MCF 10A (cell line): ENCODE measurements at regions not wholly inside any gene's neighbourhood (a gene's known extent, or its start where the extent isn't known, plus 50 kb on each side); places are given as distances from the start of the nearest gene placed in this dataset.

Source experiments
- BruUV-seq: library from RNA; stranded (reverse); fragments of 400-500 nt; replicated peaks from 2 replicates; lab custom pipeline; 2021; lab: Mats Ljungman, UMichigan
- CTCF ChIA-PET: fragments of 300-600 bp; sonication (Branson Sonifier 250); formaldehyde crosslinking; extraction: SDS; loops from one replicate; lab custom pipeline; 2021; ENCODE audit warnings: antibody characterized with exemption, inconsistent platforms; lab: Yijun Ruan, JAX
- POLR2A ChIA-PET: fragments of 300-600, 350-650 bp; sonication (Branson Sonifier 250); formaldehyde crosslinking; extraction: SDS; loops from one replicate; lab custom pipeline; 2020; ENCODE audit warnings: antibody characterized with exemption, inconsistent platforms; lab: Yijun Ruan, JAX
- DNase-seq: peaks from one replicate; pipeline ENCODE4 v3.0.0-alpha.2; 2018; ENCODE audit not compliant: unreplicated experiment
- H3K27ac Mint-ChIP-seq: one replicate; pipeline ENCODE4 v1.8.0; 2022; ENCODE audit warnings: mild to moderate bottlenecking, low read depth, mixed read lengths; ENCODE audit not compliant: unreplicated experiment
- H3K27me3 Mint-ChIP-seq: one replicate; pipeline ENCODE4 v1.8.0; 2022; ENCODE audit warnings: mixed read lengths; ENCODE audit not compliant: insufficient read depth, unreplicated experiment
- H3K36me3 Mint-ChIP-seq: one replicate; pipeline ENCODE4 v1.8.0; 2022; ENCODE audit warnings: mild to moderate bottlenecking, moderate library complexity, mixed read lengths; ENCODE audit not compliant: insufficient read depth, unreplicated experiment
- H3K4me1 Mint-ChIP-seq: one replicate; pipeline ENCODE4 v1.8.0; 2022; ENCODE audit warnings: mixed read lengths; ENCODE audit not compliant: insufficient read depth, unreplicated experiment
- H3K4me3 Mint-ChIP-seq: one replicate; pipeline ENCODE4 v1.8.0; 2022; ENCODE audit warnings: mild to moderate bottlenecking, moderate library complexity, mixed read lengths; ENCODE audit not compliant: unreplicated experiment
- H3K9me3 Mint-ChIP-seq: one replicate; pipeline ENCODE4 v1.8.0; 2022; ENCODE audit warnings: mixed read lengths; ENCODE audit not compliant: unreplicated experiment
- CTCF ChIP-seq: fragments of 200-600 bp; IDR thresholded peaks from one replicate; pipeline ENCODE4 v1.8.0; 2022; ENCODE audit warnings: antibody characterized with exemption, mild to moderate bottlenecking; ENCODE audit not compliant: unreplicated experiment
- intact Hi-C: fragments of 100-400 bp; cut with micrococcal nuclease; formaldehyde crosslinking; loops from 2 replicates; pipeline ENCODE4 v1.14.1; 2022

- TF ChIP-seq CTCF = no peak
- Mint-ChIP-seq H3K36me3 (no peaks in the 10 kb centered on the region), H3K9me3 (no peaks in the 10 kb centered on the region), H3K27ac (no peak overlapping the region), H3K27me3 (peaks cover 92% of the 10 kb centered on the region), H3K4me3 (no peak overlapping the region), H3K4me1 (peaks cover 5% of the 10 kb centered on the region)
- CTCF ChIA-PET = no interaction called here
- POLR2A ChIA-PET = no interaction called here
- DNase-seq = no peak
- intact Hi-C loops = no loop called here
- BruUV-seq = no TSS peak
These were observed 56.4 kb downstream of the KCNF1 start for GRCh38 chr2:10968176-10968575.

- peaks cover 84% of the 10 kb centered on the region for H3K27me3 Mint-ChIP-seq
- TF ChIP-seq CTCF = no peak
- CTCF ChIA-PET = no interaction called here
- POLR2A ChIA-PET = interaction anchor here (0.6 kb wide), 1 partner anchor 24 kb away, joined by 3 read pairs; no protein-coding TSS in a partner anchor
- no peak for DNase-seq
- H3K36me3 Mint-ChIP-seq = no peaks in the 10 kb centered on the region
- no peaks in the 10 kb centered on the region for H3K9me3 Mint-ChIP-seq
- intact Hi-C loops = no loop called here
- no peaks in the 10 kb centered on the region for H3K4me1 Mint-ChIP-seq
- H3K4me3 Mint-ChIP-seq = no peak overlapping the region
- BruUV-seq = no TSS peak
- no peak overlapping the region for H3K27ac Mint-ChIP-seq
These were observed 58.9 kb downstream of the KCNF1 start for GRCh38 chr2:10970666-10971065.

GRCh38 chr2:10971161-10971887 lies 59.6 kb downstream of the KCNF1 start:
- no peak for TF ChIP-seq CTCF
- ChIA-PET CTCF (no interaction called here), POLR2A (interaction anchor here (0.6 kb wide), 1 partner anchor 23 kb away, joined by 3 read pairs; no protein-coding TSS in a partner anchor)
- no peaks in the 10 kb centered on the region for H3K9me3 Mint-ChIP-seq
- peaks cover 77% of the 10 kb centered on the region for H3K27me3 Mint-ChIP-seq
- no peak for DNase-seq
- no peaks in the 10 kb centered on the region for H3K36me3 Mint-ChIP-seq
- intact Hi-C loops = no loop called here
- H3K4me1 Mint-ChIP-seq = no peaks in the 10 kb centered on the region
- H3K27ac Mint-ChIP-seq = no peak overlapping the region
- no peak overlapping the region for H3K4me3 Mint-ChIP-seq
- BruUV-seq = no TSS peak

GRCh38 chr2:10971888-10972260 lies 60.1 kb downstream of the KCNF1 start:
- POLR2A ChIA-PET = no interaction called here
- no peaks in the 10 kb centered on the region for H3K36me3 Mint-ChIP-seq
- no peak overlapping the region for H3K27ac Mint-ChIP-seq
- no peak overlapping the region for H3K4me3 Mint-ChIP-seq
- CTCF ChIA-PET = interaction anchor here (1.4 kb wide), 1 partner anchor 153 kb away, joined by 4 read pairs; no protein-coding TSS in a partner anchor
- no peaks in the 10 kb centered on the region for H3K9me3 Mint-ChIP-seq
- no TSS peak for BruUV-seq
- no peak for DNase-seq
- peaks cover 76% of the 10 kb centered on the region for H3K27me3 Mint-ChIP-seq
- no peak for TF ChIP-seq CTCF
- no peaks in the 10 kb centered on the region for H3K4me1 Mint-ChIP-seq
- intact Hi-C loops = no loop called here
